DND-41 (cell line): ENCODE measurements at regions not wholly inside any gene's neighbourhood (a gene's known extent, or its start where the extent isn't known, plus 50 kb on each side); places are given as distances from the start of the nearest gene placed in this dataset.

Experiments used
- ATAC-seq: fragments of 200-7000 bp; cut with Tn5 transposase; 3 replicates; pipeline ENCODE4 v1.9.1; 2021; ENCODE audit warnings: low read depth; ENCODE audit not compliant: insufficient read depth
- DNase-seq: peaks from one replicate; pipeline ENCODE4 v3.0.0-alpha.2; 2020
- H2AFZ ChIP-seq: 2 replicates; pipeline ENCODE4 v1.6.0; 2012; ENCODE audit warnings: low read depth, low read length
- H3K27ac ChIP-seq: 2 replicates; pipeline ENCODE4 v1.5.1; 2012; ENCODE audit warnings: low read length, inconsistent platforms
- H3K27me3 ChIP-seq: fragments of 200-600 bp; sonication (generic); 2 replicates; pipeline ENCODE4 v1.6.0; 2012; ENCODE audit warnings: low read length, mild to moderate bottlenecking, inconsistent platforms; ENCODE audit not compliant: insufficient read depth, poor library complexity
- H3K36me3 ChIP-seq: 2 replicates; pipeline ENCODE4 v1.5.1; 2012; ENCODE audit warnings: low read length, inconsistent platforms; ENCODE audit not compliant: insufficient read depth
- H3K4me1 ChIP-seq: 2 replicates; pipeline ENCODE4 v1.5.1; 2012; ENCODE audit warnings: mild to moderate bottlenecking, low read length; ENCODE audit not compliant: insufficient read depth
- H3K4me2 ChIP-seq: 2 replicates; pipeline ENCODE4 v1.6.0; 2012; ENCODE audit warnings: mild to moderate bottlenecking, moderate library complexity, low read length, inconsistent platforms; ENCODE audit not compliant: insufficient read depth
- H3K4me3 ChIP-seq, 2 experiments: fragments of 200-600 bp in 1 of 2; shearing (Covaris generic) in 1 of 2; 2 replicates each; pipeline ENCODE4 v1.5.1; 2012 to 2016; ENCODE audit warnings: inconsistent platforms in 2 of 2, low read length in 2 of 2, mild to moderate bottlenecking in 2 of 2, low read depth in 1 of 2, moderate library complexity in 1 of 2
- H3K79me2 ChIP-seq: 2 replicates; pipeline ENCODE4 v1.6.0; 2012; ENCODE audit warnings: low read length, inconsistent platforms; ENCODE audit not compliant: insufficient read depth
- H3K9ac ChIP-seq: 2 replicates; pipeline ENCODE4 v1.6.0; 2012; ENCODE audit warnings: low read depth, mild to moderate bottlenecking, inconsistent platforms, low read length, moderate library complexity
- H3K9me3 ChIP-seq: 2 replicates; pipeline ENCODE4 v1.5.1; 2012; ENCODE audit warnings: low read length, moderate library complexity, mild to moderate bottlenecking, inconsistent platforms; ENCODE audit not compliant: insufficient read depth, severe bottlenecking
- H4K20me1 ChIP-seq: 2 replicates; pipeline ENCODE4 v1.6.0; 2012; ENCODE audit warnings: low read length; ENCODE audit not compliant: insufficient read depth
- CTCF ChIP-seq: IDR thresholded peaks from 2 replicates; pipeline ENCODE4 v1.5.1; 2012; ENCODE audit warnings: borderline replicate concordance, low read length, moderate library complexity, mild to moderate bottlenecking; ENCODE audit not compliant: poor library complexity, severe bottlenecking; ENCODE audit errors: extremely low read depth
- EZH2 ChIP-seq: IDR thresholded peaks from 3 replicates; pipeline ENCODE4 v1.6.1; 2012; ENCODE audit warnings: borderline replicate concordance, low read depth, mild to moderate bottlenecking, moderate library complexity, low read length, inconsistent platforms; ENCODE audit not compliant: severe bottlenecking

DNA sequence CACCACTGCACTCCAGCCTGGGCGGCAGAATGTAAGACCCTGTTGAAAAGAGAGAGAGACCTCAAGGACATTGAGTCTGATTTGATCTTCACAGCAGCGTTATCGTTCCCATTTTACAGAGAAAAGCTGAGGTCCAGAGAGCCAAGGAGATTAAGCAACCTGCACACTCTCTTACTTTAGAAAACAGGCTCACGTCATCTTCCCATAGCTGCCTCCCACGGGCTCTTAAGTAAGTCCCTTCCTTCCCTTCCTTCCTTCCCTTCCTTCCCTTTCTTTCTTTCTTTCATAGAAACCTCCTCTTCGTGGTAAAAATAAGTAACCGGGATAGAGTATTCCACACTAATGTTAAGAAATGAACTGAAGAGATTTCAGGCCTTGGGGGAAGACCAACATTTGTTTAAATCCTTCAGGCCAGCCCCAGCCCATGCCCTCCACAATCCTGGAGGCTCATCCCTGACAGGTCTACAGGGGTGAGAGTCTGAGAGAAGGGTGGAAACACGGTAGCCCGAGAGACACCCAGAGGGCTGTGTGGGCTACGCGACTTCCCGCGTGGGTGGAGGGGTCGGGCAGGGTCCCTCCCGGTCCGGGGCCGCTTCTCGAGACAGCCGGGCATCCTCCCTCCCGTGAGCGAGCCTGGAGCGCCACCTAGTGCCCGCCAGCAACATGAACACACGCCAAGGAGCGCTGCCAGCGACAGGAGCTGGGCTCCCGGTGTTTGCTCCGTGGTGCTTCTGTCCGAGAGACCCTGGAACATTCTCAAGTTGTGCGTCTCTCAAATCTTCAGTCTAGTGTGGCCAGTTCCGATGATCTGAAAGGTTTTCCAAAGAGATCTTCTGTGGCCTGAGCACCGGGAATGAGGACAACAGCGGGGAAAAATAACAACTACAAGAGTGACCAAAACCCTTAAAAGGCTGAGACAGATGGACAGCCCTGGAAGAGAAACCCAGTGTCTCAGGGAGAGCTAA, 160.3 kb downstream of the INO80D start:
- Histone ChIP-seq H3K4me3 (no peak overlapping the region), H3K4me2 (no peak overlapping the region), H3K27me3 (peaks cover 6% of the 10 kb centered on the region)

GRCh38 chr2:205924676-205925075, 161.3 kb downstream of the INO80D start:
- H4K20me1 ChIP-seq, result no peaks in the 10 kb centered on the region

More for the DNA sequence above, 160.3 kb downstream of the INO80D start:
- no peaks in the 10 kb centered on the region for H3K4me1 ChIP-seq
- H3K36me3 ChIP-seq, result no peaks in the 10 kb centered on the region
- H2AFZ ChIP-seq, result no peak overlapping the region
- no peak overlapping the region for H3K9ac ChIP-seq
- TF ChIP-seq CTCF (peak; percentile 73), EZH2 (no peak)
- H3K9me3 ChIP-seq, result no peaks in the 10 kb centered on the region
- no peaks in the 10 kb centered on the region for H4K20me1 ChIP-seq
- no peak overlapping the region for H3K27ac ChIP-seq
- ATAC-seq (peak; percentile 82), DNase-seq (peak; percentile 52)
- H3K79me2 ChIP-seq, result no peaks in the 10 kb centered on the region

GRCh38 chr2:205915130-205915524, 170.8 kb downstream of the INO80D start:
- H3K9ac ChIP-seq, result no peak overlapping the region
- H2AFZ ChIP-seq, result no peak overlapping the region
- DNase-seq (no peak), ATAC-seq (no peak)
- TF ChIP-seq EZH2, result no peak
- no peak for TF ChIP-seq CTCF
- peaks cover 2% of the 10 kb centered on the region for H3K9me3 ChIP-seq
- no peaks in the 10 kb centered on the region for H3K4me1 ChIP-seq
- H4K20me1 ChIP-seq, result no peaks in the 10 kb centered on the region
- no peak overlapping the region for H3K4me3 ChIP-seq
- no peak overlapping the region for H3K4me2 ChIP-seq
- H3K79me2 ChIP-seq, result no peaks in the 10 kb centered on the region
- H3K36me3 ChIP-seq, result no peaks in the 10 kb centered on the region
- no peak overlapping the region for H3K27ac ChIP-seq
- H3K27me3 ChIP-seq, result no peaks in the 10 kb centered on the region

More at GRCh38 chr2:205924676-205925075, 161.3 kb downstream of the INO80D start:
- H3K79me2 ChIP-seq, result no peaks in the 10 kb centered on the region
- no peak overlapping the region for H3K9ac ChIP-seq
- H3K4me3 ChIP-seq, result no peak overlapping the region
- DNase-seq (no peak), ATAC-seq (no peak)
- peaks cover 6% of the 10 kb centered on the region for H3K27me3 ChIP-seq
- H3K9me3 ChIP-seq, result no peaks in the 10 kb centered on the region
- no peaks in the 10 kb centered on the region for H3K36me3 ChIP-seq
- TF ChIP-seq EZH2 (no peak), CTCF (no peak)
- H3K4me2 ChIP-seq, result no peak overlapping the region
- H2AFZ ChIP-seq, result no peak overlapping the region
- H3K4me1 ChIP-seq, result no peaks in the 10 kb centered on the region
- no peak overlapping the region for H3K27ac ChIP-seq
